CD4-positive, alpha-beta T cell treated with Interleukin-17A for 4 hours (primary cell): ENCODE measurements at regions not wholly inside any gene's neighbourhood (a gene's known extent, or its start where the extent isn't known, plus 50 kb on each side); places are given as distances from the start of the nearest gene placed in this dataset.

Source experiments
- DNase-seq: peaks from one replicate; pipeline ENCODE4 v3.0.0-alpha.2; 2020; ENCODE audit warnings: mixed read lengths

DNA sequence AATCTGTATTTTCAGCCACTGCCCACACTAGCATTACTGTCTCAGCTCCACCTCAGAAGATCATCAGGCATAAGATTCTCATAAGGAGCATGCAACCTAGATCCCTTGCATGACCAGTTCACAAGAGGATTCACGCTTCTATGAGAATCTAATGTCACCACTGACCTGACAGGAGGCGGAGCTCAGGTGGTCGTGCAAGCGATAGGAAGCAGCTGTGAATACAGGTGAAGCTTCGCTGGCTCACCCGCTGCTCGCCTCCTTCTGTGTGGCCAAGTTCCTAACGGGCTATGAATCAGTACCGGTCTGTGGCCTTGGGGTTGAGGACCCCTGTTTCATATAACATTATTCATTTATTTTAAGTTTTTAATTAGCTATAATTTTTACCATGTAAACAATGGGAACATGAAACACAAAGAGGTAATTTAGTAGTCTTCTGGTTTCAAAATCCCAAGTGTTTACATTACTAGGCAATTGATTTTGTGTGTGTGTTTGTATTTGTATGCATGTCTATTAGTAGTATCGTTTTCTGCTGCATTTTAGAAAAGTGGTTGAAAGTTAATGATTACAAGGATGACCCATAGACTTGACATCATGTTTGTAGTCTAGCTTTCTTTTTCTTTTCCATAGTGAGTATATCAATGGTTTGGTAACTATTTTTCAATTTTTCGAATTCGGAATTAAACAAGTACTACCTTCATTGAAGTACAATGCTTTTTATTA lies 159.4 kb downstream of the TENT4A start:
- no peak for DNase-seq

DNA sequence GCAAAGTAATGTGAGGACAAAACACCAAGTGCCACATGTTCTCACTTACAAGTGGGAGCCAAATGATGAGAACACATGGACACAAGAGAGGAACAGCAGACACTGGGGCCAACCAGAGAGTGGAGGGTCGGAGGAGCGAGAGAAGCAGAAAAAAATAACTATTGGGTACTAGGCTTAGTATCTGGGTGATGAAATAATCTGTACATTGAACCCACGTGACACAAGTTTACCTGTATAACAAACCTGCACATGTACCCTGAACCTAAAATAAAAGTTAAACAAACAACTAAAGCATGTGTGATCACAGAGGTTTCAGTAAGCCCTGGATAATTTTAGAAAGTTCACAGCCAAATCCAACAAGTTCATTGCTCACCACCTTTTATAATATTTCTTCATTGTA lies 160.1 kb downstream of the TENT4A start:
- DNase-seq = no peak

DNA sequence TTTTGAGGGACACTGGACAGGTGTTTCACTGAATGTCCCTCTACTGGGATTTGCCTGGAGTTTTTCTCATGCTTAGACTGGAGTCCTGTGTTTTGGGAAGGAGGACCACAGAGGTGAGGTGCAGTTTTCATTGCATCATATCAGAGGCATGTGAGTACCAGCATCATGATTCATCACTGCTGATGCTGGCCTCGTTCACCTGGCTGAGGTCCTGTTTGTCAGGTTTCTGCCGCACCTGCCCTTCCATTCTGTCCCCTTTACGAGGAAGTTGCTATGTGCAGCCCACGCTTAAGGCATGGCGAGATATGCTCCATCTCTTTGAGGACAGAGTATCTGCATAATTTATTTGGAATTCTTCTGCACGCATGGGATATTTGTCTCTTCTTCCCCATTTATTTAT lies 162.1 kb downstream of the TENT4A start:
- no peak for DNase-seq

DNA sequence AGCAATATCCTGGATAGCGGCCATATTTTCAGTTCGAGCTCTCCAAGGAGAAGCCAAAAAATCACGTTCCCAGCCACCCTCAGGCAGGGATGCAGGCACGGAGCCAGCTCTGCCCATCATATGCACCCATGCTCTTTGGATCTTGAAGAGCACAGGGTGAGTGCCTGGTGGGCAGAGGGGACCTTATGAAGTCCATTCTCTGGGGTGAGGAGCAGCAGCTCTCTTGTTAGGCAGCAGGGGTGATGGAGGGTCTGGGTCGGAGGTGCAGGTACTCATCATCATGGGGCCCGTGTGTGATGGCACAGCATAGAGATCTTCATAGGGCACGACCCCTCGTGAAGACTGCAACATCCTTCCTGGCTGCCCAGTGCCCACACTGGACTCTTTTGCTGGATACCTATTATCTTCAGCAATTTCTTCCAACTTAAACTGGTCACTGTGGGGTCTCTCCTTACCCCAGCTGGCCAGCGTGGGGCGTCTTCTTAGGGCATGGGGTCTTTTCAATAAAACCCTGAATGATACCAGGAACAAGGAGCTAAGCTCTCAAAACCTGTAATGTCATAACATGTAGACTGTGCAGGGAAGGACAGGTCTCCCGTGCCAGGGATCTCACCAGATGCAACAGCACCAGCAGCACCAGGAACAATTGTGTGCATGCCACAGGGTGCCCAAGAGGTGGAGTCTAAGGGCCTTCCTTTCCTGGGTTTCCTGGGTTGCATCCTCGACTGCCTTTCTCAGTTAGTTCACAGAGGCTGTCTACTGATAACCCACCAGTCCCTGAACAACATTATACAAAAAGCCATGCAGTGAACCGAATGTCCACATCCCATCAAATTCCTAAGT lies 165.0 kb downstream of the TENT4A start:
- DNase-seq = no peak

DNA sequence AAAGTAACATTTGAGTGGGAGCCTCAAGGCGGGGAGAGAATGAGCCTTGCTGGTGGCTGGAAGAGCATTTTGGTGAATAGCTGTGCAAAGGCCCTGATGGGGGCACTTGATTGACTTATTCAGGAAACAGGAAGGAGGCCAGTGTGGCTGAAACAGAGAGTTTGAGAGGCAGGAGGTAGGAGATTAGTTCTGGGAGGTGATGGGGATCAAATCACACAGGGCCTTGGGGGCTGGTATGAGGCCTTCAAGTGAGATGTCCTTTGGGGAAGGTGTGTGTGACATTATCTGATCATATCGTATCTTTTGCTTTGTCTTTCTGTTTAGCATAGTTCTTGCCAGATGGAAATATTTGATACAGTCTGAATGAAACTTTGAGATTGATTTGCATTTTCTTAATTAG lies 172.3 kb downstream of the TENT4A start:
- no peak for DNase-seq

DNA sequence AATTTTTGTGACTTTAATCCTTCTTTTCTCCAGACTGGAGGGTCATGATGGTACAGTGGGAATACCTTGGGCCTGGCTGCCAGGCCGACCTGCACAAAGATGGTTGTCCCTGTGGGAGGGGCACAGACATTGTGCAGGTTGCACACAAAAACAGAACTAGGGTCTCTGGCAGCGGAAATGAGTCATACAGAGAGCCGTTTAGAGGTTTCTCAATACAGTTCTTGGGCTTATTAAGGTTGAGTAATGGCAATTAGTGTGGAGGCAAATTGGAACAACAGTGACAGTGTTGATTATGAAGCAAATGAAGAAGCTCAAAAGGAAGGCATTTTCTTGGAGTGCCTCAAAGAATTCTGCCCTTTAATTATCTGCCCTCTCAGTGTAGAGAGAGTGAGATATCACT lies 173.6 kb downstream of the TENT4A start:
- DNase-seq = no peak

DNA sequence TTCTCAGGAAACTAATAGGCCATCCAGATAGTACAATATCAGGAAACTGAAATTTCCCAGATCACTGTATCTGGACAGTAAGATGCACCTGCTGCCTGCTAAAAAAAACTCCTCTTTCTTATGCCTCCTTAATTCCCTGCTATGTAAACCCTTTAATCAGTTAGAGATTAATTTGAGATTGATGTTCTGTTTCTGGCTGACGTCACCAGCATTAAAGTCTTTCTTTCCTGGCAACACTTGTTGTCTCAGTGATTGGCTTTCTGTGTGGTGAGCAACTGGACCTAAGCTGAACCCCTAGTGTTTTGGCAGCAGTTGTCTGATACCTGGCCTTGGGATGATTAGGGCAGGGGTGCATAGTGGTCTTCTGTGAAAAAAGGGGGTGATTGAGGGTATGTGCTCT lies 175.8 kb downstream of the TENT4A start:
- DNase-seq = no peak

DNA sequence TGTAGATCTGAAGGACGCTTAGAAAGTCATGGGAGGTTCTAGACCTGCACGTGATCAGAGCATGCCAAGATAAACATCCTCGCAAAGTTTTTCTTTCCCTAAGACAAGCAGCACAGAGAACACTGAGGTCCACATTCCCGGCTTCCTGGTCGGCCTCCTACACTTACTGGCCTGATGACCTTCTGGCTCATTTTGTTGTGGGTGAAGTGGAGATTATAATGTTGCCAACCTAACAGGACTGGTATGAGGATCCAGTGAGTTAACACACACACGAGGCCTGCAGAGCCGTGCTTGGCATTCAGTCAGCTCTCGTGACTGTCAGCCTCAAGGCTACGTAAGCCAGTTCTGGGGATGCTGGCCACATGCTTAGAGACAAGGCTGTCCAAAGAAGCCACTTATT lies 186.0 kb downstream of the TENT4A start:
- DNase-seq = no peak

DNA sequence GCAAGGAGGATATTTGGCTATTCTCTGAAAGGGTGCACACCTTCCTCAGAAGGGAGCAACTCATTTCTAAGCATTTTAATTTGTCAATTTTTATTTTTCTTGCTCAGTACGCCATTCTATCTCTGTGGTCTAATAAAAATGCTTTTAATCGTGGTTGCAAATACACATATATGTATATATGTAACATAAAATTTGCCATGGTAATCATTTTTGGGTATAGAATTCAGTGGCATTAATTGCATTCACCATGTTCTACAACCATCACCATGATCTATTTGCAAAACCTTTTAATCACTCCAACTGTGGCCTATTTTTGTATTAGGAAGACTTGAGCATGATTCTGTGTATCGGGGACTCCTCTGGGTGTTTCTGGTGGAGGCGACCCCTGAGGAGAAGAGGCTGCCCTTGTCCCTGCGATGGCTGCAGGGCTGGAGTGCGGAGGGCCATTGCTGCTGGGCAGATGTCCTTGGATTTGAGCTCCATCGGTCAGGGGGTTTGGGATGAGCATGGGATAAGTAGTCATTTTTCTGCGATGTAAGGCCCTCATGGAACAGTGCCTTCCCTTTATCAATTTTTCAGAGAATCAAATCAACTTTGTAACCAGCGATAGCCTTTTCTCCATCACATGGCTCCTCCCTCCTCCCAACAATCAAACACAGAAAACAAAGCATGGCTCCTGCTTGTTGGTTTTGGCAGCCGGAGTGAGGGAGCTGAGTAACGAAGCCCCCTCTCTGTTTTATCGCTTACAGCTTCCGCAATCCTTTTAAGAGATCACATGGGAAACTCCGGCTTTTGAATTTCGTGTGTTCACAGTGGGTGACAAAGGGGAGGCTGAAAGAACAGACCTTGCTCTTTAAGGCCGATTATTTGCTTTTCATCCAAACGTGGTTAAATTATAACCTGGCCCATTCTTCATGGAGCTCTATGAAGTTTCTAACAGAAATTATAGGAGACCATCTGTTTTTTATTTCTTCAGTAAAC lies 187.3 kb downstream of the TENT4A start:
- DNase-seq = no peak

DNA sequence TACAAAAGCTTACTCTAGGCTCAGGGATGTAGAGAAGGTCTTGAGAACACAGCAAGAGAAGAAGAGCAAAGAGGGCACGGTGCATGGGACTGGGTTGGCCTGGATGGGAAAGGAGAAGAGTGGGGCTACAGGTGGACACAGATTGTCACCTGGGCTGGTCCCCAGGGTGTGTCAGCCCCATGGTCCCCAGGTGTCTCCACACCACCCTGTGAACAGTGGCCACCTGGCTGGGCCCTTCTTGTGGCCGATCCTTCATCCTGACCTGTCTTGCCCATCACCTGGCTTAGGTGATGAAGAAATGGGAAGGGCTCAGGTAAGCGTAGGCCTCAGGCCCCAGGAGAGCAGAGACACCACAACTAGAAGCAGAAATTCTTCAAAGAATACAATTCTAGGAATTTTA lies 188.9 kb downstream of the TENT4A start:
- DNase-seq = no peak

DNA sequence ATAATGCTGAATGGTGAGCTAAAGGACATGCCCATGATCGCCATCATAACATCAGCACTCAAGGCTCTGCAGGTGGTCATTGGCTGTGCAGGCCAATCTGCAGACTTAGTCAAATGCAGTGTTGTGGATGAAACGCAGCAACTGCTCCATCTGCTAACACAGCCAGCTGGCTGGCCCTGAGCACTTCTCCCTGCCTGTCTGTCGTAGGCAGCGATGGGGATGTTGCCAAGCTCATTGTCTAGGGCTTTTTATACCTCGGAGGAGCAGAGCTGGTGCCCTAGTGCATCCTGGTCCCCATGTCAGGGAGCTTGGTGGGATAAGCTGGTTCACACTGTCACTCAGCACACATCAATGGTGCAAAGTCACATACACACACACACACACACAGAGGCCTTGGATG lies 189.4 kb downstream of the TENT4A start:
- no peak for DNase-seq

DNA sequence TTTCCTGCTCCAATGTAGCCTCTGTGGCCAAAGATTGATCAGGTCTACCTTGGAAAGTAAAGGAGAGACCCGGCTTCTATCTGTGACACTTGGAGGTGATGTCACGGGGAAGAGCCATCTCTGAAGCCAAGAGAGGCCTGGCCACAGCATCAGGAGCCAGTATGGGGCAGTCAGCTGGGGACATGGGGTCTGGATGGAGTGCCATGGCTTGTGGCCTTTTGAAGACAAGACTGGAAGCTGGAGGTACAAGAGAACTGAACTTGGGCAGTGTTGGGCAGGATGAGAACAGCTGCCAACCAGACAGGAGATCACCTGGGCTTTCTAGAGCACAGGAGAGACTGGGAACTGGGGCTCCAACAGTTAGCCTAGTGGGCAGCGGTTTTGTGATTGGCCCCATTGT lies 190.7 kb downstream of the TENT4A start:
- DNase-seq = no peak

DNA sequence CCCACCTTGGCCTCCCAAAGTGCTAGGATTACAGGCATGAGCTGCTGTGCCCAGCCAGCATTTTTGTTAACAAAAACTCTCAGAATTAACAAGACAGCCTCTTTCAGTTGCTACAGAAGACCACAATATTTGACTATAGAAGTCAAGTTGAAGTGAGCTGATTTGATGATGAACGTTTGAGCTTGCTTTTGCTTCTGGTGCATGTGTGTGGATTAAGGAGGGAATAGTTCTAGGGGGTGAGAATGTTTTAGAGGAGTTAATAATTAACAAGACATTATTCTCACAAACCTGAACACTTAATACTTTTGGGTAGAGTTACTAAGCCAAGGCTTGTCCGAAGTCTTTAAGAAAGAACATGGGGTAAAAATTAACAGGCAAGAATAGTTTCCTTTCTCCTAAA lies 191.6 kb downstream of the TENT4A start:
- DNase-seq = no peak

DNA sequence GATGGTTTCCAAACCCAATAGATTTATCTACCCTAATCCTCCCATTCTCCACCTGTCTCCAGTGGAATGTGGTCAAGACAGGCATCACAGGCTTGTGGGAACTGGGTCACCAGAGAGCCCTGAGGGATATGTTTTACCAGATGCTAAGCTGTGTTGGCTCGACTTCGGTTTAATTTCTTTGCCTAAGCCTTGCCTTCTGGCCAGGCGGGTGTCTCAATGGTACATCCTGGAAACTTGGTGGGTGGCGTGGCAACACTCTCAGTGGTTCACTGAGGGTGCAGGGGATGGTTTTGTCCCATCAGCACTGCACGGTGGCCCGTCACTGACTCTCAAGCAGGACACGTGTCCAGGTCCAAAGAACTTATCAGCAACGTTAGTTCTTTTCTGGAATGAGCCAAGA lies 192.2 kb downstream of the TENT4A start:
- DNase-seq = no peak

DNA sequence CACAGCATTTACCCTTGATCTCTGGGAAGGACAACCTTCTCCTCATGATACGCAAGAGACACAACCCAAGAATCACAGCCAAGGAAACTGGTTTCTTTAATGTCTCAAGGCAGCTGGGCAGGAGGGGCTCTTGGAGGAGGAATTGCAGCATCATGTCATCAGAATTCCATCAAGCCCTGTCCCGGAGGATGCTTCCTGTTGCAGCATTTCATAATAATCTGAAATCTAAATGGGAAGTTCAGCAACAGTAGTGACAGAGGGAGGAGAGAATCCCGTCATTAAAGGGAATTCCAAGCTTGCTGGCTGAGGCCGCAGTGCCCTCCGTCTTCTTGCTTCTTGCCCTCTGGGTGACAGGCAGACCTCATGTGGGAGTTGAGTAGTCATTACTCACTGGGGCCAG lies 192.7 kb downstream of the TENT4A start:
- DNase-seq = no peak

DNA sequence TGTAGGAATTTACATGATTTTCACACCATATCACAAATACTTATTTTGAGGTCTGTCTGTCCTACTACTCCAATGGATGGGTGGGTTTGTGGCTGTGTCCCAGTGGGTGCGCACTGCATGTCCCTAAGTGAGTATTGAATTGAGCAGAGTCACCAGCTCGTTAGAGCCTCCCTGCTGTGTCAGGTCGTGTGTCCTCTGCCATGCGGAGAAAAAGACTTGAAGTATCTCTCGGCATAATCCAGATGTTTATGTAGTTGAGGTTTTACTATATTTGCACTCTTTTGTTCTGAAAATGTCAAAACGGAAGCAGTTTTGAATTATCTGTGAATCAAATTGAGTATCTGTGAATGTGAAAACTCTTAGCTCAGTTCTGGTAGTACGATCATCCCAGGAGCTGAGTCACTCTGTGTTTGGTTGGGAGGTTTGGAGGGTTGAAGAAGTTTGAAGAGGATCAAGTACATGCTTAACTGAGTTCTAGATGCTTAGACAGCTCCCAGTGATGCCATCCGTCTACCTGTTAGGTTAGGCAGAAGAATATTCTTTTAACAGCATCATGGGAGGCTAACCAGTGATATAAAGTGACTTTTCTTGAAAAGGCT lies 194.2 kb downstream of the TENT4A start:
- DNase-seq = no peak

DNA sequence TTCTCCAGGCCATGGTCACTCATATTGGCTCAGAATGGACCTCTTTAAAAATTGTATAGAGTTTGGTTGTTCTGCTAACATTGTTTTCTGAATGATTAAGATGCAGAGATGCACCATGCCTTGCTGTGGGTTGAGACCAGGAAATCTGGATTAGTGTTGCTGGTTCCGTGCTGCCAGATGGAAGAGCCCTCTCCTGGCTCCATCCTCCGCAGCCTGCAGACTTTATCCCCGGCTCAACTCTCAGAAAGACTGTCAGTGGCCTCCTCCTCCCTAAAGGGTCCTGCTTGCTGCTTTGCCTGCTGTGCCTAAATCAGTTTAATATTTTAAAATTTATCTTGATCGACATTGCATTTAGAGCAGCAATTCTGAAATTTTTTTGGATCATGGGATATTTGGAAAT lies 196.7 kb downstream of the TENT4A start:
- DNase-seq = no peak

DNA sequence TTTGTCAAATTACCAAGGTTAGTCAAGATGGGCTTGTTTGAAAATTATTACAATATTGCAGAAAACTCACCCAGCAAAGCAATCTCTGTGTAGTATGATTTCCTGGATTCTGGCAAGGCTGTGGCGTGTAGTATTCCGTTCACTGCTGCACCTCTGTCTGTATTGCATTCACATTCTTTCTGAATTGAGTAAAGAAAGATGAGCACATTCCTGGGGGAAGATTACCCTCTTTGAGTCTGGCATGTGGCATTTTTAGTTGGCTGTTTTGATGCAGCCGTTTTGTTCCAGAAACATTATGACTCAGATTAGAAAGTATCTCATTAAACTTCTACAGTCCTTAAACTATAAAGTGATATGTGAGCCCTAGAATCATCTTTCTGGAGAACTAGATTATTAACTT lies 197.7 kb downstream of the TENT4A start:
- DNase-seq = no peak

DNA sequence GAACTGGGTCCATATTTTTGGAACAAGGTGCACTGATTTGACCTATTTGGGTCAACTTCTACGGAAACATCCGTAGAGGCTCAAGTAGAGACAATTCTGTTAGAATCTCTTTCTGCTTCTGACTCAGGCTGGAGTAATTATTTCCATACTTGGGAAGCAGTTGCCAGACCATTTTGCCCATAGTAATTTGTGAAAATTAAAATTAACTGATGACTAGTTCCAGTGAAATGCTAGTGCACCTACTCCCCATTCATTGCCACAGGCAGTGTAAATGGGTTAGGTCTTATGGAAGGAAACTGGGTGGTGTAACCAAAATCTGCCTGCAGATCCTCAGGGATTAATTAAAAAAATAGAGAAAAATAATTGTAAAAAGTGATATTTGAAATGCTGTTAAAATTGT lies 201.1 kb downstream of the TENT4A start:
- DNase-seq = no peak

DNA sequence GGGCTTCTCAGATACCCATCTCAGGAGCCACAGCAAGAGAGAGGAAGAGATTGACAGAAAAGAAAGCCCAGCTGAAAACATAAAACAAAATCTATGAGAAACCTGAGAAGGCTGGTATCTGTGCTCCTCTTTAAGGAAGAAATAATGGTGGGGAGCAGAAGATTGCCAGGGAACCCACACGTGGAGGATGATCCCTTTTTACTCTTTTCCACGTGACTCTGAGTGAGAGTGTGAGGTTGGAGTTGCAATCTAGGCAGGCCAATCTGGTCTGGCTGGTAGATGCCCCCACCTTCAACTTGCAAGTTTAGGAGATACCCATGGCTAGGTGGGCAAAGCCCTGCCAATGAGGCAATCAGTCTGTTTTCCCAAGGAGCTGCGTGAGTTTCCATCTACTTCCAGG lies 202.3 kb downstream of the TENT4A start:
- DNase-seq = no peak

DNA sequence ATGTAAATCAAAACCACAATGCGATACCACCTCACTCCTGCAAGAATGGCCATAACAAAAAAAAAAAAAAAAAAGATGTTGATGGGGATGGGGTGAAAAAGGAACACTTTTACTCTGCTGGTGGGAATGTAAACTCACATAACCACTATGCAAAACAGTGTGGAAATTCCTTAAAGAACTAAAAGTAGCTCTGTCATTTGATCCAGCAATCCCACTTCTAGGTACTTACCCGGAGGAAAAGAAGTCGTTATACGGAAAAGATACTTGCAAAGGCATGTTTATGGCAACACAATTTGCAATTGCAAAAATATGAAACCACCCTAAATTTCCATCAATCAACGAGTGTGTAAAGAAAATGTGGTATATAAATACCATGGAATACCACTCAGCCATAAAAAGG lies 205.0 kb downstream of the TENT4A start:
- no peak for DNase-seq

DNA sequence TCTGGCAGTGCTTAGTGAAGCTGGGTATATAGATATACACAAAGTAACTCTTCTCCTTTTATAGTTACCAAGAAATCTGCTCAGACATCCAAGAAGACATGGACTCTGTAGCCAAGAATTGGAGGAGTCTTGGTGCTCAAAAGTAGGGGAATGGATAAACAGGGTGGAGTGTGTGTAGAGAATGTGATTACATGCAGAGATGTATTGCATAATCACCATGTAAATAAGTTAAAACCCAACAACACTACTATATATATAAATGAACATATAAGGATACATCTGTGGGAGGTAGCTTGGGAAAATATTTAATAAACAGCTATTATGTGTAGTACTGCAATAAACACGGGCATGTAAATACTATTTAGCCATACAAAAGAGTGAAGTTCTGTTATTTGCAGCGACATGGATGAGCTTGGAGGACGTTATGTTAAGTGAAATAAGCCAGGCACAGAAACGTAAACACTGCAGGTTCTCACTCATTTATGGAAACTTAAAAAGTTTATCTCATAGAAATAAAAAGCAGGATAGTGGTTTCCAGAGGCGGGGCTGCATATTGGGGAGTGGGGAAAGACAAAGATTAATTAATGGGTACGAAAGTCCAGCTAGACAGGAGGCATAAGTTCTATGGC lies 207.5 kb downstream of the TENT4A start:
- DNase-seq = no peak
